ENCODE measurements at regions not wholly inside any gene's neighbourhood (a gene's known extent, or its start where the extent isn't known, plus 50 kb on each side); places are given as distances from the start of the nearest gene placed in this dataset.

- no peak overlapping the region for H3K9ac ChIP-seq (ENCODE audit: low read length)
- H3K4me3 ChIP-seq (ENCODE audit: low read length), result no peak overlapping the region
- H3K9me3 ChIP-seq (ENCODE audit: control insufficient read depth, low read length), result no peaks in the 10 kb centered on the region
- no peaks in the 10 kb centered on the region for H3K36me3 ChIP-seq (ENCODE audit: control insufficient read depth, insufficient read depth, low read length)
- H3K27me3 ChIP-seq (ENCODE audit: control insufficient read depth, insufficient read depth, low read length), result no peaks in the 10 kb centered on the region
- no peaks in the 10 kb centered on the region for H3K4me1 ChIP-seq (ENCODE audit: control insufficient read depth, insufficient read depth, low read length)
These were observed 458.8 kb downstream of the METTL4 start for GRCh38 chr18:2112435-2113045.

GRCh38 chr18:2114289-2114688 lies 457.0 kb downstream of the METTL4 start:
- no peaks in the 10 kb centered on the region for H3K36me3 ChIP-seq (ENCODE audit: control insufficient read depth, insufficient read depth, low read length)
- H3K27me3 ChIP-seq (ENCODE audit: control insufficient read depth, insufficient read depth, low read length), result no peaks in the 10 kb centered on the region
- H3K9me3 ChIP-seq (ENCODE audit: control insufficient read depth, low read length), result no peaks in the 10 kb centered on the region
- H3K4me1 ChIP-seq (ENCODE audit: control insufficient read depth, insufficient read depth, low read length), result no peaks in the 10 kb centered on the region
- no peak overlapping the region for H3K4me3 ChIP-seq (ENCODE audit: low read length)
- H3K9ac ChIP-seq (ENCODE audit: low read length), result no peak overlapping the region

- Histone ChIP-seq H3K9ac (ENCODE audit: low read length) (no peak overlapping the region), H3K4me3 (ENCODE audit: low read length) (no peak overlapping the region), H3K4me1 (ENCODE audit: control insufficient read depth, insufficient read depth, low read length) (no peaks in the 10 kb centered on the region), H3K9me3 (ENCODE audit: control insufficient read depth, low read length) (no peaks in the 10 kb centered on the region), H3K36me3 (ENCODE audit: control insufficient read depth, insufficient read depth, low read length) (no peaks in the 10 kb centered on the region), H3K27me3 (ENCODE audit: control insufficient read depth, insufficient read depth, low read length) (no peaks in the 10 kb centered on the region)
These were observed 456.5 kb downstream of the METTL4 start for GRCh38 chr18:2114765-2115164.

- Histone ChIP-seq H3K27me3 (ENCODE audit: control insufficient read depth, insufficient read depth, low read length) (no peaks in the 10 kb centered on the region), H3K4me3 (ENCODE audit: low read length) (no peak overlapping the region), H3K9ac (ENCODE audit: low read length) (no peak overlapping the region), H3K36me3 (ENCODE audit: control insufficient read depth, insufficient read depth, low read length) (no peaks in the 10 kb centered on the region), H3K4me1 (ENCODE audit: control insufficient read depth, insufficient read depth, low read length) (no peaks in the 10 kb centered on the region), H3K9me3 (ENCODE audit: control insufficient read depth, low read length) (no peaks in the 10 kb centered on the region)
These were observed 450.1 kb downstream of the METTL4 start for GRCh38 chr18:2121224-2121623.

GRCh38 chr18:2123077-2123476 lies 448.2 kb downstream of the METTL4 start:
- no peaks in the 10 kb centered on the region for H3K4me1 ChIP-seq (ENCODE audit: control insufficient read depth, insufficient read depth, low read length)
- no peaks in the 10 kb centered on the region for H3K36me3 ChIP-seq (ENCODE audit: control insufficient read depth, insufficient read depth, low read length)
- no peaks in the 10 kb centered on the region for H3K9me3 ChIP-seq (ENCODE audit: control insufficient read depth, low read length)
- H3K27me3 ChIP-seq (ENCODE audit: control insufficient read depth, insufficient read depth, low read length), result no peaks in the 10 kb centered on the region
- no peak overlapping the region for H3K4me3 ChIP-seq (ENCODE audit: low read length)
- H3K9ac ChIP-seq (ENCODE audit: low read length), result no peak overlapping the region

- Histone ChIP-seq H3K36me3 (ENCODE audit: control insufficient read depth, insufficient read depth, low read length) (no peaks in the 10 kb centered on the region), H3K4me3 (ENCODE audit: low read length) (no peak overlapping the region), H3K27me3 (ENCODE audit: control insufficient read depth, insufficient read depth, low read length) (no peaks in the 10 kb centered on the region), H3K9ac (ENCODE audit: low read length) (no peak overlapping the region), H3K9me3 (ENCODE audit: control insufficient read depth, low read length) (no peaks in the 10 kb centered on the region), H3K4me1 (ENCODE audit: control insufficient read depth, insufficient read depth, low read length) (no peaks in the 10 kb centered on the region)
These were observed 436.9 kb downstream of the METTL4 start for GRCh38 chr18:2134364-2134763.

GRCh38 chr18:2135309-2135708 lies 436.0 kb downstream of the METTL4 start:
- Histone ChIP-seq H3K9me3 (ENCODE audit: control insufficient read depth, low read length) (no peaks in the 10 kb centered on the region), H3K27me3 (ENCODE audit: control insufficient read depth, insufficient read depth, low read length) (no peaks in the 10 kb centered on the region), H3K4me3 (ENCODE audit: low read length) (no peak overlapping the region), H3K9ac (ENCODE audit: low read length) (no peak overlapping the region), H3K36me3 (ENCODE audit: control insufficient read depth, insufficient read depth, low read length) (no peaks in the 10 kb centered on the region), H3K4me1 (ENCODE audit: control insufficient read depth, insufficient read depth, low read length) (no peaks in the 10 kb centered on the region)

- Histone ChIP-seq H3K4me1 (ENCODE audit: control insufficient read depth, insufficient read depth, low read length) (no peaks in the 10 kb centered on the region), H3K4me3 (ENCODE audit: low read length) (no peak overlapping the region), H3K9ac (ENCODE audit: low read length) (no peak overlapping the region), H3K27me3 (ENCODE audit: control insufficient read depth, insufficient read depth, low read length) (no peaks in the 10 kb centered on the region), H3K9me3 (ENCODE audit: control insufficient read depth, low read length) (no peaks in the 10 kb centered on the region), H3K36me3 (ENCODE audit: control insufficient read depth, insufficient read depth, low read length) (no peaks in the 10 kb centered on the region)
These were observed 432.8 kb downstream of the METTL4 start for GRCh38 chr18:2138552-2138951.

- Histone ChIP-seq H3K9me3 (ENCODE audit: control insufficient read depth, low read length) (no peaks in the 10 kb centered on the region), H3K4me3 (ENCODE audit: low read length) (no peak overlapping the region), H3K9ac (ENCODE audit: low read length) (no peak overlapping the region), H3K4me1 (ENCODE audit: control insufficient read depth, insufficient read depth, low read length) (no peaks in the 10 kb centered on the region), H3K36me3 (ENCODE audit: control insufficient read depth, insufficient read depth, low read length) (no peaks in the 10 kb centered on the region), H3K27me3 (ENCODE audit: control insufficient read depth, insufficient read depth, low read length) (no peaks in the 10 kb centered on the region)
These were observed 431.6 kb downstream of the METTL4 start for GRCh38 chr18:2139691-2140090.

- Histone ChIP-seq H3K36me3 (ENCODE audit: control insufficient read depth, insufficient read depth, low read length) (no peaks in the 10 kb centered on the region), H3K9me3 (ENCODE audit: control insufficient read depth, low read length) (no peaks in the 10 kb centered on the region), H3K4me3 (ENCODE audit: low read length) (no peak overlapping the region), H3K4me1 (ENCODE audit: control insufficient read depth, insufficient read depth, low read length) (no peaks in the 10 kb centered on the region), H3K9ac (ENCODE audit: low read length) (no peak overlapping the region), H3K27me3 (ENCODE audit: control insufficient read depth, insufficient read depth, low read length) (no peaks in the 10 kb centered on the region)
These were observed 427.7 kb downstream of the METTL4 start for GRCh38 chr18:2143636-2144035.

- Histone ChIP-seq H3K36me3 (ENCODE audit: control insufficient read depth, insufficient read depth, low read length) (no peaks in the 10 kb centered on the region), H3K9ac (ENCODE audit: low read length) (no peak overlapping the region), H3K27me3 (ENCODE audit: control insufficient read depth, insufficient read depth, low read length) (no peaks in the 10 kb centered on the region), H3K4me1 (ENCODE audit: control insufficient read depth, insufficient read depth, low read length) (no peaks in the 10 kb centered on the region), H3K4me3 (ENCODE audit: low read length) (no peak overlapping the region), H3K9me3 (ENCODE audit: control insufficient read depth, low read length) (no peaks in the 10 kb centered on the region)
These were observed 426.5 kb downstream of the METTL4 start for GRCh38 chr18:2144811-2145210.

GRCh38 chr18:2146092-2146491 lies 425.2 kb downstream of the METTL4 start:
- Histone ChIP-seq H3K9ac (ENCODE audit: low read length) (no peak overlapping the region), H3K36me3 (ENCODE audit: control insufficient read depth, insufficient read depth, low read length) (no peaks in the 10 kb centered on the region), H3K4me3 (ENCODE audit: low read length) (no peak overlapping the region), H3K9me3 (ENCODE audit: control insufficient read depth, low read length) (no peaks in the 10 kb centered on the region), H3K4me1 (ENCODE audit: control insufficient read depth, insufficient read depth, low read length) (no peaks in the 10 kb centered on the region), H3K27me3 (ENCODE audit: control insufficient read depth, insufficient read depth, low read length) (no peaks in the 10 kb centered on the region)

GRCh38 chr18:2146754-2147153 lies 424.6 kb downstream of the METTL4 start:
- H3K9me3 ChIP-seq (ENCODE audit: control insufficient read depth, low read length), result no peaks in the 10 kb centered on the region
- no peaks in the 10 kb centered on the region for H3K27me3 ChIP-seq (ENCODE audit: control insufficient read depth, insufficient read depth, low read length)
- H3K9ac ChIP-seq (ENCODE audit: low read length), result no peak overlapping the region
- no peaks in the 10 kb centered on the region for H3K36me3 ChIP-seq (ENCODE audit: control insufficient read depth, insufficient read depth, low read length)
- H3K4me1 ChIP-seq (ENCODE audit: control insufficient read depth, insufficient read depth, low read length), result no peaks in the 10 kb centered on the region
- no peak overlapping the region for H3K4me3 ChIP-seq (ENCODE audit: low read length)
